A673 (cell line): ENCODE measurements at regions not wholly inside any gene's neighbourhood (a gene's known extent, or its start where the extent isn't known, plus 50 kb on each side); places are given as distances from the start of the nearest gene placed in this dataset.

Experiments used
- CTCF ChIP-seq: fragments of 300-800, 200-600 bp; sonication (generic); conservative IDR thresholded peaks from 2 replicates; pipeline ENCODE4 v1.5.1; 2017; ENCODE audit warnings: low read depth, mild to moderate bottlenecking, antibody characterized with exemption, low read length, moderate library complexity, mixed read lengths
- EZH2 ChIP-seq: fragments of 200-600 bp; sonication (generic); IDR thresholded peaks from 2 replicates; pipeline ENCODE4 v1.6.1; 2017; ENCODE audit warnings: borderline replicate concordance, low read depth, mild to moderate bottlenecking, mixed read lengths, antibody characterized with exemption, low read length; ENCODE audit not compliant: poor library complexity, severe bottlenecking

GRCh38 chr10:10901906-10902305 is 115.8 kb upstream of the CELF2 start:
- TF ChIP-seq CTCF: no peak
- no peak for TF ChIP-seq EZH2
